Uterus (tissue), 3 donors: ENCODE measurements at regions not wholly inside any gene's neighbourhood (a gene's known extent, or its start where the extent isn't known, plus 50 kb on each side); places are given as distances from the start of the nearest gene placed in this dataset.

Experiments
- DNase-seq, 2 donors: peaks; one replicate each; pipeline ENCODE4 v3.0.0-alpha.2; 2019 to 2020
- H3K27ac ChIP-seq, 2 donors: fragments of 200-600 bp; sonication (generic); 1 replicate in 1 of 2; 2 replicates in 1 of 2; pipeline ENCODE4 v1.5.1; 2016 to 2018
- H3K27me3 ChIP-seq, 2 donors: fragments of 200-600 bp; sonication (generic); one replicate each; pipeline ENCODE4 v1.5.1; 2018 to 2019; ENCODE audit warnings: control low read depth in 1 of 2
- H3K36me3 ChIP-seq, 2 donors: fragments of 200-600 bp; sonication (generic); one replicate each; pipeline ENCODE4 v1.5.1; 2019; ENCODE audit warnings: control low read depth in 1 of 2
- H3K4me1 ChIP-seq, 2 donors: fragments of 200-600 bp; sonication (generic); one replicate each; pipeline ENCODE4 v1.5.1; 2018 to 2019; ENCODE audit warnings: control low read depth in 1 of 2
- H3K4me3 ChIP-seq, 2 donors: fragments of 200-600 bp; sonication (generic); 1 replicate in 1 of 2; 2 replicates in 1 of 2; pipeline ENCODE4 v1.5.1; 2018 to 2019; ENCODE audit warnings: mild to moderate bottlenecking in 1 of 2
- H3K9me3 ChIP-seq, 2 donors: fragments of 200-600 bp; sonication (generic); one replicate each; pipeline ENCODE4 v1.5.1; 2019; ENCODE audit warnings: control low read depth in 1 of 2
- POLR2A ChIP-seq, 2 donors: fragments of 450-650 bp; IDR thresholded peaks; one replicate each; pipeline ENCODE4 v1.6.1; 2016; ENCODE audit warnings: antibody characterized with exemption in 2 of 2, mild to moderate bottlenecking in 1 of 2, moderate library complexity in 1 of 2
- intact Hi-C: fragments of 100-400 bp; cut with DNase I; formaldehyde crosslinking; loops from one replicate; pipeline ENCODE4 v1.15.1; 2023; ENCODE audit warnings: low total_unique reads
- TF ChIP-seq, protein P1 (sequence below), 4 experiments: fragments of 200-600 bp in 2 of 4; fragments of 450-650 bp in 2 of 4; sonication (generic) in 2 of 4; IDR thresholded peaks; one replicate each; pipeline ENCODE4 v1.5.1; 2016 to 2019; ENCODE audit warnings: antibody characterized with exemption in 4 of 4, mild to moderate bottlenecking in 2 of 4, moderate library complexity in 1 of 4
- donor health status: DM: yes; HTN: yes; CAD: no.

DNA sequence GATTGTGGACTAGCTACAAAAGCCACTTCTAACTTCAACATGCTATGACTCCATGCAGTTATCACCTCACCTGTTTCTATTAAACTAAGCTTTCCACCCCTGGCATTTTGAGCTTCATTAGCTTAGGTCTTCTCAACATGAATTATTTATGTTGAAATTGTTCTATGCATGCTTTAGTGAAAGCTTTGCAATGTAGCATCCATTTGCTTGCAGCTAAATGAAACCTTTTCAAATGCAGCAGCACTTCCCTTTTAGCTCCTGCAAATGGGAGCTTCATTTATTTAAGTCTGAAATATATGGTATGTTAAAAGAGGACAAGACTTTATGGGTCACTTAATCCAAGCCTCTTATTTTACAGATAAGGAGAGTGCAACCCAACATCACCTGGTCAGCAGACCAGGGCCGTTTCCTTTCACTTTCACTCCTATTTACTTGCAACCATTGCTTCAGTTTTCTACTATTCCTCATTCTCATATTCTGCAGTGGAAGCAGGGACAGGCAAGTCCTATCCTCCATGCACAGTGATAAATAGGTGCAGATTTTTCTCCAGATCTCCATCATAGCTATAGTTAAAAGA, 56.4 kb upstream of the SAMSN1 start:
- H3K4me3 ChIP-seq, result no peak overlapping the region
- TF ChIP-seq, protein P1, sequence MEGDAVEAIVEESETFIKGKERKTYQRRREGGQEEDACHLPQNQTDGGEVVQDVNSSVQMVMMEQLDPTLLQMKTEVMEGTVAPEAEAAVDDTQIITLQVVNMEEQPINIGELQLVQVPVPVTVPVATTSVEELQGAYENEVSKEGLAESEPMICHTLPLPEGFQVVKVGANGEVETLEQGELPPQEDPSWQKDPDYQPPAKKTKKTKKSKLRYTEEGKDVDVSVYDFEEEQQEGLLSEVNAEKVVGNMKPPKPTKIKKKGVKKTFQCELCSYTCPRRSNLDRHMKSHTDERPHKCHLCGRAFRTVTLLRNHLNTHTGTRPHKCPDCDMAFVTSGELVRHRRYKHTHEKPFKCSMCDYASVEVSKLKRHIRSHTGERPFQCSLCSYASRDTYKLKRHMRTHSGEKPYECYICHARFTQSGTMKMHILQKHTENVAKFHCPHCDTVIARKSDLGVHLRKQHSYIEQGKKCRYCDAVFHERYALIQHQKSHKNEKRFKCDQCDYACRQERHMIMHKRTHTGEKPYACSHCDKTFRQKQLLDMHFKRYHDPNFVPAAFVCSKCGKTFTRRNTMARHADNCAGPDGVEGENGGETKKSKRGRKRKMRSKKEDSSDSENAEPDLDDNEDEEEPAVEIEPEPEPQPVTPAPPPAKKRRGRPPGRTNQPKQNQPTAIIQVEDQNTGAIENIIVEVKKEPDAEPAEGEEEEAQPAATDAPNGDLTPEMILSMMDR (IDR thresholded peaks at IDR 0.05), result no peak
- no peak for TF ChIP-seq POLR2A (IDR thresholded peaks at IDR 0.05)

DNA sequence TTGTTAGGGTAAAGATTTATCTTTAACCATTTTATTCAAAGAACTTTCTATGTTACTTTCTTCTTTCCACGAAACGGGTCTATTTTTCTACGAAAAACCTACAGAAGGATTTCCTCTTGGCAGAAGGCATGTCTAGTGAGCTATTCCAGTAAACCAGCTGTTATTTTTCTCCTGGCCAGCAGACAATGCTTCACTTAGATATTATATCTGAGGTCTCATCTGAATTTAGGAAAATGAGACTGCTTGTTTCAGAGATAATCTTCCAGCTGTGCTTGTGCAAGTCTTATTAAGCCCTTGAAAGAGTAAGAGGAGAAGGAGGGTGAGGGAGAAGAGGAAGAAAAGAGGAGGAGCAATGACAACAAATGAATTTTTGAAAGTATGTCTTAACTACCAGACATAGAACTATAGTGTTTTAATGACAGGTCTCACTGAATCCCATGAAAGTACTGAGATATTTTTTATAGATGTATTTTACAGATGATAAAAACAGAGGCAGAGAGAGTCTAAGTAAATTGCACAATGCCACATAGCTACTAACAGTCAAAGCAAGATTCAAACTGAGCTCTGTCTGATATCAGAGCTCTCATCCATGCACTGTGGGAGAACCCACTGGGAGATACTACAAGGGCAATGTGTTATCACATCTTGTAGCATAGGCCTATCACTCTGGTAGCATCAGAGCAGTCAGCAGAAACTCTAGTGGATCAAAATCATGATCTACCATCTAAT, 54.6 kb upstream of the SAMSN1 start:
- DNase-seq, result no peak
- Histone ChIP-seq H3K4me1 (no peaks in the 10 kb centered on the region), H3K36me3 (no peaks in the 10 kb centered on the region), H3K27ac (no peak overlapping the region), H3K9me3 (no peaks in the 10 kb centered on the region), H3K27me3 (no peaks in the 10 kb centered on the region), H3K4me3 (no peak overlapping the region)
- intact Hi-C loops, result no loop called here
- no peak for TF ChIP-seq POLR2A (IDR thresholded peaks at IDR 0.05)
- TF ChIP-seq, protein P1 (IDR thresholded peaks at IDR 0.05), result no peak

More for the DNA sequence above, 56.4 kb upstream of the SAMSN1 start:
- no peak for DNase-seq
- Histone ChIP-seq H3K9me3 (no peaks in the 10 kb centered on the region), H3K36me3 (no peaks in the 10 kb centered on the region), H3K27ac (no peak overlapping the region), H3K27me3 (no peaks in the 10 kb centered on the region), H3K4me1 (no peaks in the 10 kb centered on the region)
- intact Hi-C loops, result no loop called here

DNA sequence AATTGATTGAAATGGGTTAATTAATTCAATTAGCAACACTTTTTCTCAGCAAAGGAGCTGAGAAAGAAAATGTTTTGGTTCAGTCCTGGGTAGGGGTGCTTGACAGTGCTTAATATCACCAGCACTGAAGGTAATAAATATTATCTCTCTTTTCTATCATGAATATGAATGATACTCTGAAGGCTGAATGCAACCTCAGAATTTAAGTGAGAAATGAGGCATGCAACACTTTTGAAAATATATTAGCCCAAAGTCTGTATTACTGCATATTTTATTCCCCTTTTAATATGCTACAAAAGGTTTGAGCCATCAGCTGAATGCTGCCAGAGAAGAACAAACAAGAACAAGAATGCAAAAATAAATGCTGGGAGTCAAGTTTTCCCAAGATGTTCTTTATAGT, 52.0 kb upstream of the SAMSN1 start:
- Histone ChIP-seq H3K9me3 (no peaks in the 10 kb centered on the region), H3K4me1 (no peaks in the 10 kb centered on the region), H3K27me3 (no peaks in the 10 kb centered on the region), H3K36me3 (no peaks in the 10 kb centered on the region), H3K27ac (no peak overlapping the region), H3K4me3 (no peak overlapping the region)
- no peak for TF ChIP-seq POLR2A (IDR thresholded peaks at IDR 0.05)
- TF ChIP-seq, protein P1 (IDR thresholded peaks at IDR 0.05), result no peak
- DNase-seq, result no peak
- intact Hi-C loops, result no loop called here
